BE2C (cell line): ENCODE measurements at regions not wholly inside any gene's neighbourhood (a gene's known extent, or its start where the extent isn't known, plus 50 kb on each side); places are given as distances from the start of the nearest gene placed in this dataset.

Experiments
- DNase-seq: peaks from one replicate; pipeline ENCODE4 v3.0.0-alpha.2; 2020
- H3K27me3 ChIP-seq: fragments of 250-450 bp; sonication (Bioruptor Pico); 2 replicates; pipeline ENCODE4 v1.5.1; 2020; ENCODE audit warnings: mild to moderate bottlenecking
- H3K36me3 ChIP-seq: fragments of 250-450 bp; sonication (Bioruptor Pico); 2 replicates; pipeline ENCODE4 v1.5.1; 2020; ENCODE audit warnings: mild to moderate bottlenecking
- H3K4me1 ChIP-seq: fragments of 250-450 bp; sonication (Bioruptor Pico); 2 replicates; pipeline ENCODE4 v1.5.1; 2020
- H3K4me3 ChIP-seq: 2 replicates; pipeline ENCODE4 v1.5.1; 2011; ENCODE audit warnings: low read depth, low read length
- H3K9me3 ChIP-seq: fragments of 250-450 bp; sonication (Bioruptor Pico); 2 replicates; pipeline ENCODE4 v1.5.1; 2020
- CTCF ChIP-seq: IDR thresholded peaks from 2 replicates; pipeline ENCODE4 v1.5.1; 2012; ENCODE audit warnings: mild to moderate bottlenecking, low read depth, low read length

- no peak for DNase-seq
- no peak for TF ChIP-seq CTCF
- no peak overlapping the region for H3K4me3 ChIP-seq
- H3K36me3 ChIP-seq, result no peaks in the 10 kb centered on the region
- H3K27me3 ChIP-seq, result no peaks in the 10 kb centered on the region
- H3K4me1 ChIP-seq, result peaks cover 3% of the 10 kb centered on the region; the same call in 1 of the 2 replicates
- no peaks in the 10 kb centered on the region for H3K9me3 ChIP-seq
Observed at GRCh38 chr3:102225005-102225404, 209.8 kb upstream of the ZPLD1 start.

GRCh38 chr3:102225407-102226132, 209.2 kb upstream of the ZPLD1 start:
- Histone ChIP-seq H3K4me1 (peaks cover 3% of the 10 kb centered on the region; the same call in 1 of the 2 replicates), H3K4me3 (no peak overlapping the region), H3K9me3 (no peaks in the 10 kb centered on the region), H3K27me3 (no peaks in the 10 kb centered on the region), H3K36me3 (no peaks in the 10 kb centered on the region)
- TF ChIP-seq CTCF, result peak; percentile 67
- DNase-seq, result no peak

GRCh38 chr3:102226463-102226862, 208.4 kb upstream of the ZPLD1 start:
- no peaks in the 10 kb centered on the region for H3K36me3 ChIP-seq
- no peak overlapping the region for H3K4me3 ChIP-seq
- no peaks in the 10 kb centered on the region for H3K27me3 ChIP-seq
- no peak for DNase-seq
- TF ChIP-seq CTCF, result no peak
- H3K9me3 ChIP-seq, result no peaks in the 10 kb centered on the region
- peaks cover 3% of the 10 kb centered on the region; the same call in 1 of the 2 replicates for H3K4me1 ChIP-seq

GRCh38 chr3:102229062-102229655, 205.7 kb upstream of the ZPLD1 start:
- H3K4me3 ChIP-seq, result no peak overlapping the region
- no peaks in the 10 kb centered on the region for H3K9me3 ChIP-seq
- peak; percentile 98 for TF ChIP-seq CTCF
- DNase-seq, result peak; percentile 59
- peaks cover 3% of the 10 kb centered on the region; the same call in 1 of the 2 replicates for H3K4me1 ChIP-seq
- H3K27me3 ChIP-seq, result no peaks in the 10 kb centered on the region
- no peaks in the 10 kb centered on the region for H3K36me3 ChIP-seq

DNA sequence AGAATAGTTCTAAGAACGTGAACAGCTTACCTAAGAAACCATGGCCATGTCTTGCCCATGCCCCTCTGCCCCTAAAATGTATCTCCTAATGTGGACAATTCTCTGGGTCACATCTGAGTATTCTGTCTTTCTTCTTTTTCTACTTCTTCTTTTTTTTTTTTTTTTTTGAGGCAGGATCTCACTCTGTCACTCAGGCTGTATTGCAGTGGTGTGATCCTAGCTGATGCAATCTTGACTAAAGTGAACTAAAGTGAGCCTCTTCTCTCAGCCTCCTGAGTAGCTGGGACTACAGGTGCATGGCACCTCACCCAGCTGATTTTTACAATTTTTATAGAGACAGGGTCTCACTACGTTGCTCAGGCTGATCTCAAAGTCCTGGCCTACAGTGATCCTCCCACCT, 204.8 kb upstream of the ZPLD1 start:
- Histone ChIP-seq H3K4me3 (no peak overlapping the region), H3K27me3 (no peaks in the 10 kb centered on the region), H3K36me3 (no peaks in the 10 kb centered on the region), H3K4me1 (peaks cover 3% of the 10 kb centered on the region; the same call in 1 of the 2 replicates), H3K9me3 (no peaks in the 10 kb centered on the region)
- TF ChIP-seq CTCF, result no peak
- no peak for DNase-seq

GRCh38 chr3:102233881-102234280, 200.9 kb upstream of the ZPLD1 start:
- no peak for TF ChIP-seq CTCF
- DNase-seq, result no peak
- Histone ChIP-seq H3K4me3 (no peak overlapping the region), H3K9me3 (no peaks in the 10 kb centered on the region), H3K36me3 (no peaks in the 10 kb centered on the region), H3K4me1 (no peaks in the 10 kb centered on the region; the same call in 1 of the 2 replicates), H3K27me3 (no peaks in the 10 kb centered on the region)
